ENCODE measurements at regions not wholly inside any gene's neighbourhood (a gene's known extent, or its start where the extent isn't known, plus 50 kb on each side); places are given as distances from the start of the nearest gene placed in this dataset.

DNA sequence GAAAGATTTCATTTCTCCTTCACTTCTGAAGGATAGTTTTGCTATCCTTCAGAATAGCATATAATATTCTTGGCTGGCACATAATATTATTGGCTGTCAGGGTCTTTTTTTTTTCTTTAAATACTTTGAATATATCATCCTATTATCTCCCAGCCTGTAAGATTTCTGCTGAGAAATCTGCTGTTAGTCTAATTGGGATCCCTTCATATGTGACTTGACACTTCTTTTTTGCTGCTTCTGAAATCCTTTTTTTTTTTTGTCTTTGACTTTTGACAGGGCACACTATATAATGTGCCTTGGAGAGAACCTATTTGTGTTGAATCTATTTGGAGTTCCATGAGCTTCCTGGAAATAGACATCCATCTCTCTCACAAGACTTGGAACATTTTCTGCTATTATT lies 136.9 kb upstream of the UBL3 start (continued):
- no peak for TF ChIP-seq EMX1 (CRISPR knock-in tag; IDR thresholded peaks at IDR 0.05)
- TF ChIP-seq, protein P1, sequence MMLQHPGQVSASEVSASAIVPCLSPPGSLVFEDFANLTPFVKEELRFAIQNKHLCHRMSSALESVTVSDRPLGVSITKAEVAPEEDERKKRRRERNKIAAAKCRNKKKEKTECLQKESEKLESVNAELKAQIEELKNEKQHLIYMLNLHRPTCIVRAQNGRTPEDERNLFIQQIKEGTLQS (CRISPR knock-in tag; conservative IDR thresholded peaks at IDR 0.05), result no peak
- TF ChIP-seq, protein P2, sequence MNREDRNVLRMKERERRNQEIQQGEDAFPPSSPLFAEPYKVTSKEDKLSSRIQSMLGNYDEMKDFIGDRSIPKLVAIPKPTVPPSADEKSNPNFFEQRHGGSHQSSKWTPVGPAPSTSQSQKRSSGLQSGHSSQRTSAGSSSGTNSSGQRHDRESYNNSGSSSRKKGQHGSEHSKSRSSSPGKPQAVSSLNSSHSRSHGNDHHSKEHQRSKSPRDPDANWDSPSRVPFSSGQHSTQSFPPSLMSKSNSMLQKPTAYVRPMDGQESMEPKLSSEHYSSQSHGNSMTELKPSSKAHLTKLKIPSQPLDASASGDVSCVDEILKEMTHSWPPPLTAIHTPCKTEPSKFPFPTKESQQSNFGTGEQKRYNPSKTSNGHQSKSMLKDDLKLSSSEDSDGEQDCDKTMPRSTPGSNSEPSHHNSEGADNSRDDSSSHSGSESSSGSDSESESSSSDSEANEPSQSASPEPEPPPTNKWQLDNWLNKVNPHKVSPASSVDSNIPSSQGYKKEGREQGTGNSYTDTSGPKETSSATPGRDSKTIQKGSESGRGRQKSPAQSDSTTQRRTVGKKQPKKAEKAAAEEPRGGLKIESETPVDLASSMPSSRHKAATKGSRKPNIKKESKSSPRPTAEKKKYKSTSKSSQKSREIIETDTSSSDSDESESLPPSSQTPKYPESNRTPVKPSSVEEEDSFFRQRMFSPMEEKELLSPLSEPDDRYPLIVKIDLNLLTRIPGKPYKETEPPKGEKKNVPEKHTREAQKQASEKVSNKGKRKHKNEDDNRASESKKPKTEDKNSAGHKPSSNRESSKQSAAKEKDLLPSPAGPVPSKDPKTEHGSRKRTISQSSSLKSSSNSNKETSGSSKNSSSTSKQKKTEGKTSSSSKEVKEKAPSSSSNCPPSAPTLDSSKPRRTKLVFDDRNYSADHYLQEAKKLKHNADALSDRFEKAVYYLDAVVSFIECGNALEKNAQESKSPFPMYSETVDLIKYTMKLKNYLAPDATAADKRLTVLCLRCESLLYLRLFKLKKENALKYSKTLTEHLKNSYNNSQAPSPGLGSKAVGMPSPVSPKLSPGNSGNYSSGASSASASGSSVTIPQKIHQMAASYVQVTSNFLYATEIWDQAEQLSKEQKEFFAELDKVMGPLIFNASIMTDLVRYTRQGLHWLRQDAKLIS (CRISPR knock-in tag; IDR thresholded peaks at IDR 0.05; ENCODE audit: borderline replicate concordance), result no peak

DNA sequence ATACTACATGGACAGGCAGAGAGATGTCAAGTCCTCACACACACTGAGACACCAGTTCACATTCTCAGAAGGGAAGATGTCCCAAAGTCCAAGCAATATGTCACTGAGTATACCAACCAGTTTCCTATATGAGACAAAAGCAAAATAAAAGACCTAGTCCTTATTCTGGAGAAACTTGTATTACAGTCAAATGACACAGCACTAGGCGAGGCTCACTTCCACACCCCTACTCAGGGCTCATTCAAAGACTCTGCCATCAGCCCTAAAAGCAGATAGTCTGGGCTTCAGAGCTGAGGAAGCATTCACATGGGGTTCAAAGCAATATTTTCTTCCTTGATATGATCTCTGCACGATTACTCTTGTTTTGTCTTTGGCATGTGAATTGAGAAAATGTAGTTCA lies 129.9 kb upstream of the UBL3 start:
- TF ChIP-seq, protein P3, sequence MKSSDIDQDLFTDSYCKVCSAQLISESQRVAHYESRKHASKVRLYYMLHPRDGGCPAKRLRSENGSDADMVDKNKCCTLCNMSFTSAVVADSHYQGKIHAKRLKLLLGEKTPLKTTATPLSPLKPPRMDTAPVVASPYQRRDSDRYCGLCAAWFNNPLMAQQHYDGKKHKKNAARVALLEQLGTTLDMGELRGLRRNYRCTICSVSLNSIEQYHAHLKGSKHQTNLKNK (CRISPR knock-in tag; IDR thresholded peaks at IDR 0.05), result no peak
- TF ChIP-seq HMGA2 (CRISPR knock-in tag; IDR thresholded peaks at IDR 0.05) (no peak), ATF1 (CRISPR knock-in tag; IDR thresholded peaks at IDR 0.05) (no peak)
- ATAC-seq (no peak), DNase-seq (ENCODE audit: low spot score) (no peak)
- Mint-ChIP-seq H3K9me3 (peaks cover 45% of the 10 kb centered on the region), H3K4me3 (no peak overlapping the region), H3K36me3 (peaks cover 27% of the 10 kb centered on the region), H3K27me3 (ENCODE audit: low read depth) (no peaks in the 10 kb centered on the region), H3K27ac (no peak overlapping the region), H3K4me1 (no peaks in the 10 kb centered on the region)
- CTCF ChIA-PET, result no interaction called here
- POLR2A ChIA-PET, result no interaction called here

DNA sequence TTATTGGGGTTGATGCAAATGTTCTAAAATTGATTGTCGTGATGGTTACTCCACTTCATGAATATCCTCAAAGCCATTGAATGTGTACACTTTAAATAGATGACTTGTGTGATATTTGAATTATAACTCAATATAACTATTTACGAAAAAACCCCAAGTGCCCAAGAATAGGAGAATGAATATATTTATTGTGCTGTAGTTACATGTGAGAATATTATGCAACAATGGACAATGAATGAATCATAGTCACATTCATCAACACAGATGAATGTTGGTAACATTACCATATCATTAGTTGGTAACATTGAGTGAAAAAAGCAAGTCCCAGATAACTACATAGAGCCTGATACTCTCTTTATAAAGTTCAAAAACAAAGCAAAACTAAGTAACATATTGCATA lies 127.8 kb upstream of the UBL3 start:
- no peak for TF ChIP-seq MXD4 (CRISPR knock-in tag; IDR thresholded peaks at IDR 0.05; ENCODE audit: borderline replicate concordance)
- TF ChIP-seq ZBTB21 (CRISPR knock-in tag; IDR thresholded peaks at IDR 0.05; ENCODE audit: borderline replicate concordance), result no peak
- TF ChIP-seq, protein P4, sequence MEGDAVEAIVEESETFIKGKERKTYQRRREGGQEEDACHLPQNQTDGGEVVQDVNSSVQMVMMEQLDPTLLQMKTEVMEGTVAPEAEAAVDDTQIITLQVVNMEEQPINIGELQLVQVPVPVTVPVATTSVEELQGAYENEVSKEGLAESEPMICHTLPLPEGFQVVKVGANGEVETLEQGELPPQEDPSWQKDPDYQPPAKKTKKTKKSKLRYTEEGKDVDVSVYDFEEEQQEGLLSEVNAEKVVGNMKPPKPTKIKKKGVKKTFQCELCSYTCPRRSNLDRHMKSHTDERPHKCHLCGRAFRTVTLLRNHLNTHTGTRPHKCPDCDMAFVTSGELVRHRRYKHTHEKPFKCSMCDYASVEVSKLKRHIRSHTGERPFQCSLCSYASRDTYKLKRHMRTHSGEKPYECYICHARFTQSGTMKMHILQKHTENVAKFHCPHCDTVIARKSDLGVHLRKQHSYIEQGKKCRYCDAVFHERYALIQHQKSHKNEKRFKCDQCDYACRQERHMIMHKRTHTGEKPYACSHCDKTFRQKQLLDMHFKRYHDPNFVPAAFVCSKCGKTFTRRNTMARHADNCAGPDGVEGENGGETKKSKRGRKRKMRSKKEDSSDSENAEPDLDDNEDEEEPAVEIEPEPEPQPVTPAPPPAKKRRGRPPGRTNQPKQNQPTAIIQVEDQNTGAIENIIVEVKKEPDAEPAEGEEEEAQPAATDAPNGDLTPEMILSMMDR (IDR thresholded peaks at IDR 0.05), result no peak
- no peak for TF ChIP-seq GTF2I (CRISPR knock-in tag; conservative IDR thresholded peaks at IDR 0.05)
- TF ChIP-seq ZNF121 (CRISPR knock-in tag; IDR thresholded peaks at IDR 0.05), result no peak
- TF ChIP-seq FOXJ3 (CRISPR knock-in tag; IDR thresholded peaks at IDR 0.05; ENCODE audit: borderline replicate concordance), result no peak
- TF ChIP-seq, protein P5, sequence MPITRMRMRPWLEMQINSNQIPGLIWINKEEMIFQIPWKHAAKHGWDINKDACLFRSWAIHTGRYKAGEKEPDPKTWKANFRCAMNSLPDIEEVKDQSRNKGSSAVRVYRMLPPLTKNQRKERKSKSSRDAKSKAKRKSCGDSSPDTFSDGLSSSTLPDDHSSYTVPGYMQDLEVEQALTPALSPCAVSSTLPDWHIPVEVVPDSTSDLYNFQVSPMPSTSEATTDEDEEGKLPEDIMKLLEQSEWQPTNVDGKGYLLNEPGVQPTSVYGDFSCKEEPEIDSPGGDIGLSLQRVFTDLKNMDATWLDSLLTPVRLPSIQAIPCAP (CRISPR knock-in tag; IDR thresholded peaks at IDR 0.05), result no peak
- CTCF ChIA-PET, result no interaction called here
- Mint-ChIP-seq H3K9me3 (peaks cover 35% of the 10 kb centered on the region), H3K27me3 (ENCODE audit: low read depth) (no peaks in the 10 kb centered on the region), H3K27ac (no peak overlapping the region), H3K4me1 (no peaks in the 10 kb centered on the region), H3K4me3 (no peak overlapping the region), H3K36me3 (peaks cover 24% of the 10 kb centered on the region)
- no peak for DNase-seq (ENCODE audit: low spot score)
- POLR2A ChIA-PET, result no interaction called here
- ATAC-seq, result no peak

DNA sequence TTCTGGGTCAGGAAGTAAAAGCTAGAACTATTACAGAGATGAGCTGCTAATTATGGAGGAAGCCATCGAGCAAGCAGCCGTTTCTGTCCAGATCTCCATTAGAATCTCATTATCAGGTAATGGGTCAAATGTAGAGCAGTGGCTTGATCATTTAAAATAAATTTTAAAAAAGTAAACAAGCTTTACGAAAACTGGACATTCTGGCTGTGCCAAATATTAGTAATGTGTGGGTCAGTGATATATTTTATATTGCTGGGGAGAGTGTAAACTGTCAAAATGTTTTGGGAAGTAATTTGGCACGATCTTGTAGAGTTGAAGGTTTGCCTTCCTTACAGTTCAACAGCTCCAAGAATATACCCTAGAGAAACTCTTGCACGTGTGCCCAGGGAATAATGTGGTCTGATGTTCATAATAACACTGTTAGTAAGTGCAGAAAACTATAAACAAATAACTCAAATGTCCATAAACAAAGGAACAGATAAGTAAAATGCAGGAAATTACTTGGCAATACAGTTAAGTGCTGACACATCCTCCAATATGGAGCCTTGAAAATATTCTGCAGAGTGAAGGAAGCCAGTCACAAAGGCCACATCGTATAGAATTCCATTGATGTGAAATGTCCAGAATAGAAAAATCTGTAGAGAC lies 127.2 kb upstream of the UBL3 start:
- DNase-seq (ENCODE audit: low spot score), result no peak
- Mint-ChIP-seq H3K36me3 (peaks cover 20% of the 10 kb centered on the region), H3K4me3 (no peak overlapping the region), H3K4me1 (no peaks in the 10 kb centered on the region), H3K9me3 (peaks cover 29% of the 10 kb centered on the region), H3K27ac (no peak overlapping the region), H3K27me3 (ENCODE audit: low read depth) (no peaks in the 10 kb centered on the region)
- ChIA-PET CTCF (no interaction called here), POLR2A (no interaction called here)
- no peak for ATAC-seq
- TF ChIP-seq FOXP1 (CRISPR knock-in tag; IDR thresholded peaks at IDR 0.05; ENCODE audit: borderline replicate concordance) (no peak), ZNF121 (CRISPR knock-in tag; IDR thresholded peaks at IDR 0.05) (no peak), NFATC4 (CRISPR knock-in tag; IDR thresholded peaks at IDR 0.05) (no peak), ELF4 (CRISPR knock-in tag; IDR thresholded peaks at IDR 0.05; ENCODE audit: low read depth) (no peak)
- TF ChIP-seq, protein P6, sequence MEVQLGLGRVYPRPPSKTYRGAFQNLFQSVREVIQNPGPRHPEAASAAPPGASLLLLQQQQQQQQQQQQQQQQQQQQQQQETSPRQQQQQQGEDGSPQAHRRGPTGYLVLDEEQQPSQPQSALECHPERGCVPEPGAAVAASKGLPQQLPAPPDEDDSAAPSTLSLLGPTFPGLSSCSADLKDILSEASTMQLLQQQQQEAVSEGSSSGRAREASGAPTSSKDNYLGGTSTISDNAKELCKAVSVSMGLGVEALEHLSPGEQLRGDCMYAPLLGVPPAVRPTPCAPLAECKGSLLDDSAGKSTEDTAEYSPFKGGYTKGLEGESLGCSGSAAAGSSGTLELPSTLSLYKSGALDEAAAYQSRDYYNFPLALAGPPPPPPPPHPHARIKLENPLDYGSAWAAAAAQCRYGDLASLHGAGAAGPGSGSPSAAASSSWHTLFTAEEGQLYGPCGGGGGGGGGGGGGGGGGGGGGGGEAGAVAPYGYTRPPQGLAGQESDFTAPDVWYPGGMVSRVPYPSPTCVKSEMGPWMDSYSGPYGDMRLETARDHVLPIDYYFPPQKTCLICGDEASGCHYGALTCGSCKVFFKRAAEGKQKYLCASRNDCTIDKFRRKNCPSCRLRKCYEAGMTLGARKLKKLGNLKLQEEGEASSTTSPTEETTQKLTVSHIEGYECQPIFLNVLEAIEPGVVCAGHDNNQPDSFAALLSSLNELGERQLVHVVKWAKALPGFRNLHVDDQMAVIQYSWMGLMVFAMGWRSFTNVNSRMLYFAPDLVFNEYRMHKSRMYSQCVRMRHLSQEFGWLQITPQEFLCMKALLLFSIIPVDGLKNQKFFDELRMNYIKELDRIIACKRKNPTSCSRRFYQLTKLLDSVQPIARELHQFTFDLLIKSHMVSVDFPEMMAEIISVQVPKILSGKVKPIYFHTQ (CRISPR knock-in tag; IDR thresholded peaks at IDR 0.05), result no peak
- TF ChIP-seq, protein P7, sequence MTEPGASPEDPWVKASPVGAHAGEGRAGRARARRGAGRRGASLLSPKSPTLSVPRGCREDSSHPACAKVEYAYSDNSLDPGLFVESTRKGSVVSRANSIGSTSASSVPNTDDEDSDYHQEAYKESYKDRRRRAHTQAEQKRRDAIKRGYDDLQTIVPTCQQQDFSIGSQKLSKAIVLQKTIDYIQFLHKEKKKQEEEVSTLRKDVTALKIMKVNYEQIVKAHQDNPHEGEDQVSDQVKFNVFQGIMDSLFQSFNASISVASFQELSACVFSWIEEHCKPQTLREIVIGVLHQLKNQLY (CRISPR knock-in tag; IDR thresholded peaks at IDR 0.05), result no peak
